ENCODE measurements at regions not wholly inside any gene's neighbourhood (a gene's known extent, or its start where the extent isn't known, plus 50 kb on each side); places are given as distances from the start of the nearest gene placed in this dataset.

- TF ChIP-seq SRF (IDR thresholded peaks at IDR 0.05; ENCODE audit: low read depth) (no peak), SIN3A (IDR thresholded peaks at IDR 0.05; ENCODE audit: low read depth) (no peak), MAX (IDR thresholded peaks at IDR 0.05) (no peak), EZH2 (IDR thresholded peaks at IDR 0.05) (no peak)
These were observed 104.7 kb upstream of the MBNL2 start (continued) for GRCh38 chr13:97117388-97117910.

DNA sequence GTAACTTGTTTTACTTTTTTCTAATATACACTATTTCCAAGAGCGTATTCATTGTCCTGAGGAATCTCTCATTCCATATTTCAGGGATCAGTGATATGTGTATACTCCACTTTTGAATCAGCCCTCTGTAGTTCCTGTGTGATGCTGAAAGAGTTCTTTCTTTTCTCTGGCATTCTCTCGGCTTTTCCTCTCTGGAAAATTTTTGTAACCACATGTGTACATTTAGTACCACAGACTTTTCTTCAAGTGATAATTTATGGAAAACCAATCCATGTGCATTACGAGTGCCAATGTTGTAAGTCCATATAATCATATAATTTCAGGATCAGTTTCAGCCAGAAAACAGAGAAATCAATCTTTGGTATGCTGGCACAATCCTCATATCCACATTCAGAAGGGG, 102.2 kb upstream of the MBNL2 start:
- intact Hi-C loops (cut with micrococcal nuclease) = no loop called here

More for the DNA sequence above, 102.2 kb upstream of the MBNL2 start:
- Histone ChIP-seq H3K27me3 (ENCODE audit: insufficient read depth, low read length) (no peaks in the 10 kb centered on the region), H4K20me1 (ENCODE audit: insufficient read depth) (no peaks in the 10 kb centered on the region), H3K4me1 (ENCODE audit: control insufficient read depth in 1 of 2, insufficient read depth in 2 of 2, low read length in 2 of 2) (peaks cover 55 to 66% of the 10 kb centered on the region in 2 experiments), H3K9me2 (ENCODE audit: insufficient read depth) (no peaks in the 10 kb centered on the region), H3K9ac (ENCODE audit: low read length) (no peak overlapping the region), H3K4me3 (replicated peaks in 1 of 2; ENCODE audit: low read depth in 1 of 2, low read length in 2 of 2) (no peak overlapping the region), H3K4me2 (ENCODE audit: low read length) (0 out of 2 replicates have a peak overlapping the region, but pooled peaks have one; percentile 0), H2AFZ (ENCODE audit: low read depth, low read length, poor library complexity, severe bottlenecking) (no peak overlapping the region), H3K79me2 (ENCODE audit: insufficient read depth, low read length) (no peaks in the 10 kb centered on the region), H3K27ac (ENCODE audit: low read depth, low read length) (no peak overlapping the region), H3K36me3 (ENCODE audit: control insufficient read depth in 1 of 2, insufficient read depth in 2 of 2, low read length in 2 of 2) (no peaks in the 10 kb centered on the region), H3K9me3 (ENCODE audit: control insufficient read depth in 1 of 2, insufficient read depth in 1 of 2, low read depth in 1 of 2, low read length in 2 of 2) (no peaks in the 10 kb centered on the region)
- ATAC-seq (no peak), DNase-seq (ENCODE audit: low read depth, low spot score) (no peak)
- TF ChIP-seq POLR2A (IDR thresholded peaks at IDR 0.05; ENCODE audit: borderline replicate concordance, extremely low read depth, insufficient read depth, insufficient read length) (no peak), CBX3 (IDR thresholded peaks at IDR 0.05; ENCODE audit: low read depth) (no peak), SRF (IDR thresholded peaks at IDR 0.05; ENCODE audit: low read depth) (no peak), CTCF (IDR thresholded peaks at IDR 0.05 in 2 of 3, conservative IDR thresholded peaks at IDR 0.05 in 1 of 3; ENCODE audit: borderline replicate concordance in 1 of 3, insufficient read depth in 1 of 3, low read depth in 2 of 3, low read length in 2 of 3) (no peak), EZH2 (IDR thresholded peaks at IDR 0.05) (no peak), JUND (IDR thresholded peaks at IDR 0.05) (no peak), SIN3A (IDR thresholded peaks at IDR 0.05; ENCODE audit: low read depth) (no peak), EZH2phosphoT487 (IDR thresholded peaks at IDR 0.05; ENCODE audit: borderline replicate concordance) (no peak), RAD21 (IDR thresholded peaks at IDR 0.05; ENCODE audit: low read depth) (no peak), POLR2AphosphoS5 (IDR thresholded peaks at IDR 0.05; ENCODE audit: low read depth, low read length) (no peak), ZFX (IDR thresholded peaks at IDR 0.05) (no peak), SP1 (IDR thresholded peaks at IDR 0.05; ENCODE audit: low read depth) (no peak)
- RAD21 ChIA-PET (ENCODE audit: low non-redundant PET in 1 of 2, low total read pairs in 2 of 2, uncharacterized antibody in 2 of 2, unreplicated experiment in 2 of 2) = no interaction called here
- no TSS peak for BruUV-seq (replicated peaks)
- POLR2A ChIA-PET = no interaction called here
- CTCF ChIA-PET = no interaction called here
